ENCODE measurements at regions not wholly inside any gene's neighbourhood (a gene's known extent, or its start where the extent isn't known, plus 50 kb on each side); places are given as distances from the start of the nearest gene placed in this dataset.
A peak's percentile ranks its signal among the peaks of the same experiment; 100 is the strongest.

- DNase-seq (no peak), ATAC-seq (peak; percentile 23 to 41 (median 36))
- Histone ChIP-seq H3K4me1 (peaks cover 0 to 25% (median 0%) of the 10 kb centered on the region in 4 donors), H3K36me3 (no peaks in the 10 kb centered on the region), H3K27ac (peak overlapping the region in 1 of 3 donors; percentile 57), H3K9me3 (no peaks in the 10 kb centered on the region), H3K4me3 (no peak overlapping the region), H3K27me3 (no peaks in the 10 kb centered on the region)
- intact Hi-C loops (cut with DNase I), result no loop called here
- TF ChIP-seq, protein P1, sequence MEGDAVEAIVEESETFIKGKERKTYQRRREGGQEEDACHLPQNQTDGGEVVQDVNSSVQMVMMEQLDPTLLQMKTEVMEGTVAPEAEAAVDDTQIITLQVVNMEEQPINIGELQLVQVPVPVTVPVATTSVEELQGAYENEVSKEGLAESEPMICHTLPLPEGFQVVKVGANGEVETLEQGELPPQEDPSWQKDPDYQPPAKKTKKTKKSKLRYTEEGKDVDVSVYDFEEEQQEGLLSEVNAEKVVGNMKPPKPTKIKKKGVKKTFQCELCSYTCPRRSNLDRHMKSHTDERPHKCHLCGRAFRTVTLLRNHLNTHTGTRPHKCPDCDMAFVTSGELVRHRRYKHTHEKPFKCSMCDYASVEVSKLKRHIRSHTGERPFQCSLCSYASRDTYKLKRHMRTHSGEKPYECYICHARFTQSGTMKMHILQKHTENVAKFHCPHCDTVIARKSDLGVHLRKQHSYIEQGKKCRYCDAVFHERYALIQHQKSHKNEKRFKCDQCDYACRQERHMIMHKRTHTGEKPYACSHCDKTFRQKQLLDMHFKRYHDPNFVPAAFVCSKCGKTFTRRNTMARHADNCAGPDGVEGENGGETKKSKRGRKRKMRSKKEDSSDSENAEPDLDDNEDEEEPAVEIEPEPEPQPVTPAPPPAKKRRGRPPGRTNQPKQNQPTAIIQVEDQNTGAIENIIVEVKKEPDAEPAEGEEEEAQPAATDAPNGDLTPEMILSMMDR (IDR thresholded peaks at IDR 0.05), result no peak
- TF ChIP-seq POLR2A (IDR thresholded peaks at IDR 0.05), result no peak
- WGBS (ENCODE audit: insufficient coverage, low coverage, low lambda C conversion rate, missing lambda C conversion rate), result 23% methylated on average over 4 of the region's 4 CpGs
These were observed 576.2 kb upstream of the CLINT1 start for GRCh38 chr5:158435161-158435616.

GRCh38 chr5:158434749-158435148, 575.8 kb upstream of the CLINT1 start:
- no peaks in the 10 kb centered on the region for H3K9me3 ChIP-seq
- TF ChIP-seq POLR2A (IDR thresholded peaks at IDR 0.05), result no peak
- TF ChIP-seq, protein P1 (IDR thresholded peaks at IDR 0.05), result no peak
- H3K27ac ChIP-seq, result peak overlapping the region in 2 of 3 donors; percentile 33 to 57
- H3K27me3 ChIP-seq, result no peaks in the 10 kb centered on the region
- ATAC-seq, result peak; percentile 95 to 97 (median 97)
- H3K4me1 ChIP-seq, result peaks cover 0 to 25% (median 0%) of the 10 kb centered on the region in 4 donors
- DNase-seq, result no peak
- no peaks in the 10 kb centered on the region for H3K36me3 ChIP-seq
- intact Hi-C loops (cut with DNase I), result no loop called here
- no peak overlapping the region for H3K4me3 ChIP-seq
- 17% methylated on average over 1 of the region's 2 CpGs for WGBS (ENCODE audit: insufficient coverage, low coverage, low lambda C conversion rate, missing lambda C conversion rate)

GRCh38 chr5:158433634-158434033, 574.7 kb upstream of the CLINT1 start:
- Histone ChIP-seq H3K27me3 (no peaks in the 10 kb centered on the region), H3K27ac (no peak overlapping the region), H3K36me3 (no peaks in the 10 kb centered on the region), H3K4me3 (no peak overlapping the region), H3K4me1 (peaks cover 0 to 25% (median 0%) of the 10 kb centered on the region in 4 donors), H3K9me3 (no peaks in the 10 kb centered on the region)
- WGBS (ENCODE audit: insufficient coverage, low coverage, low lambda C conversion rate, missing lambda C conversion rate), result 33% methylated on average over 1 of the region's 1 CpG
- DNase-seq (no peak), ATAC-seq (no peak)
- intact Hi-C loops (cut with DNase I), result no loop called here
- TF ChIP-seq POLR2A (IDR thresholded peaks at IDR 0.05), result no peak
- TF ChIP-seq, protein P1 (IDR thresholded peaks at IDR 0.05), result no peak

DNA sequence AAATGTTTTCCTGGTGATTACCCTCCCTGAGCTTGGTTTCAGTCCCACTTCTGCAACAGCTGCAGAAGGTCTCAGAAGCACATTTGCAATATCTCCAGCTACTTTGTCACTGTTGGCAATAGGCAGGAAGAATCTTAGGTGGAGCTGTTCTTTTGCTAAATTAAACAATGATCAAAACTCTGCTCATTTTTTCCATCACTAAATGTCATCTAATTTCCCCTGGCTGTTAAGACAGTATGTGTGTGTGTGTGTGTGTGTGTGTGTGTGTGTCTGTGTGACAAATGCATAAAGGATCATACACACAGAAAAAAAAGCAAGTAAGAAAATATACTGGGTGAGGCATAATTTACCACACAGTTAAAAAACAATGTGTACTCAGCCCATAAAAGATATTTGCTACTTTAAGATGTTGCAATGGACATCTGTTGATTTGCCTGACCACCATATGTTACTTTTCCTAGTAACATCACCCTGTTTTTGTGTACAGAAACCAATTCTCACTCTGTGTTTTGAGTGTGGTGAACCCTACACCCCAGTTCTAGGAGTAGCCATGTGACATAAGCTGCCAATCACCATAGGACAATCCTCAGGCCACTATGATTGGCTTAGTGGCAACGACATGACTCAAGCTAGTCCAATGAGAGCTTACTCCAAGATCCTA, 572.6 kb upstream of the CLINT1 start:
- Histone ChIP-seq H3K27me3 (no peaks in the 10 kb centered on the region), H3K4me3 (no peak overlapping the region), H3K9me3 (no peaks in the 10 kb centered on the region), H3K27ac (no peak overlapping the region), H3K4me1 (peaks cover 0 to 17% (median 0%) of the 10 kb centered on the region in 4 donors), H3K36me3 (no peaks in the 10 kb centered on the region)
- no peak for TF ChIP-seq POLR2A (IDR thresholded peaks at IDR 0.05)
- TF ChIP-seq, protein P1 (IDR thresholded peaks at IDR 0.05), result no peak
- intact Hi-C loops (cut with DNase I), result no loop called here
- ATAC-seq (no peak), DNase-seq (no peak)
- WGBS (ENCODE audit: insufficient coverage, low coverage, low lambda C conversion rate, missing lambda C conversion rate), result 67% methylated on average over 1 of the region's 1 CpG
